ENCODE measurements at regions not wholly inside any gene's neighbourhood (a gene's known extent, or its start where the extent isn't known, plus 50 kb on each side); places are given as distances from the start of the nearest gene placed in this dataset.

DNA sequence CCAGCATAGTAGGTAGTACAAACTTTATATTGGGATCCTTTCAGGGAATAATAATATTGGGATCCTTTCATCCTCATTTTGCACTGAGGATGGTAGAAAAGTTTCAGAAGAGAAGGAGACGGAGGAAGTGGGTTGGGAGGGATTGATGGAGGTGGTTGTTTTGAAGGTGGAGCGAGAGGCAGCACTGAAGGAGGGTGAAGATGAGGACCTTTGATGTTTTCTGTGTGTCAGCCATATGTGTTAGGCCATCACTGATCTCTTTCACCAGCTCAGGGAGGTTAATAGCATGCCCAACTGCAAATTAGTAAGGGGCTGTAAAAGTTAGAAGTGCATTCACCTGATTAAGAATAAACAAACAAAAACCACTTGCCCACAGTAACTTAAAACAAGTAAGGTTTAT is 275.5 kb upstream of the B3GAT1 start:
- no peak for DNase-seq
- Histone ChIP-seq H2AFZ (ENCODE audit: low read length) (no peak overlapping the region), H3K79me2 (ENCODE audit: low read length) (no peaks in the 10 kb centered on the region), H4K20me1 (ENCODE audit: insufficient read depth, low read depth, low read length) (no peaks in the 10 kb centered on the region), H3K36me3 (ENCODE audit: insufficient read depth, low read length) (no peaks in the 10 kb centered on the region), H3K27me3 (ENCODE audit: low read length) (no peaks in the 10 kb centered on the region), H3K9ac (ENCODE audit: low read length) (no peak overlapping the region), H3K9me2 (replicated peaks; ENCODE audit: insufficient read depth, low read length) (no peaks in the 10 kb centered on the region), H3K27ac (ENCODE audit: low read length) (no peak overlapping the region), H3K4me3 (ENCODE audit: low read length) (no peak overlapping the region), H3K9me3 (ENCODE audit: low read length) (no peaks in the 10 kb centered on the region), H3K4me1 (ENCODE audit: low read length) (no peaks in the 10 kb centered on the region), H3K4me2 (ENCODE audit: low read depth, low read length, poor library complexity, severe bottlenecking) (no peak overlapping the region)

DNA sequence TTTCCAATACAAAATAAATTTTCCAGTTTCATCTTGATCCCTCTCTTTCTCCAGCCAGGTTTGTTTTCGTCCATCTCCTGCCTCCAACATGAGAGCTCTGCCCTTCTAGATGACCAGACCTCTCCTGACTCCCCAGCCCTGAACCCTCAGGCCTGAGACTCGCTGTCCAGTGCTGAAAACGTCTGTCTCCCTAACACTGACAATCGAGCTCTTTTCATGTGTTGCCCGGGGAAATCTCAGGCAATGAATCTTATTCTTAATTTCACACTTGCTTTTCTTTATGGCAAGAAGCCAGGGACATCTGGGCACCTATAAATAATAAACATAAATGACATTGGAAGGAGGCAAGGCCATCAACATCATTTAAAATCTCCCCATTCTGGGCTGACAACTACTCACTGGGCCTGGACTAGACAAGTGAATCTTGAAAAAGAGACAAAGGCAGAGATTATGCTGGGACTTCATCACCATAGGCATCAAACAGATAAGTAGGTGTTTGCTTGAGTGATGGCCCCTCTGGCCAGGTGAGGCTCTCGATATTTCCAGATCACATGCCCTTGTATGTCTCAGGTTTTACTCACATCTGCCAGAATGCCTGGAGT is 274.5 kb upstream of the B3GAT1 start:
- Histone ChIP-seq H3K9me3 (ENCODE audit: low read length) (no peaks in the 10 kb centered on the region), H3K36me3 (ENCODE audit: insufficient read depth, low read length) (no peaks in the 10 kb centered on the region), H3K4me2 (ENCODE audit: low read depth, low read length, poor library complexity, severe bottlenecking) (no peak overlapping the region), H3K4me1 (ENCODE audit: low read length) (no peaks in the 10 kb centered on the region), H3K79me2 (ENCODE audit: low read length) (no peaks in the 10 kb centered on the region), H2AFZ (ENCODE audit: low read length) (no peak overlapping the region), H3K9me2 (replicated peaks; ENCODE audit: insufficient read depth, low read length) (no peaks in the 10 kb centered on the region), H3K27me3 (ENCODE audit: low read length) (no peaks in the 10 kb centered on the region), H3K4me3 (ENCODE audit: low read length) (no peak overlapping the region), H3K9ac (ENCODE audit: low read length) (no peak overlapping the region), H4K20me1 (ENCODE audit: insufficient read depth, low read depth, low read length) (no peaks in the 10 kb centered on the region), H3K27ac (ENCODE audit: low read length) (no peak overlapping the region)
- DNase-seq, result no peak

DNA sequence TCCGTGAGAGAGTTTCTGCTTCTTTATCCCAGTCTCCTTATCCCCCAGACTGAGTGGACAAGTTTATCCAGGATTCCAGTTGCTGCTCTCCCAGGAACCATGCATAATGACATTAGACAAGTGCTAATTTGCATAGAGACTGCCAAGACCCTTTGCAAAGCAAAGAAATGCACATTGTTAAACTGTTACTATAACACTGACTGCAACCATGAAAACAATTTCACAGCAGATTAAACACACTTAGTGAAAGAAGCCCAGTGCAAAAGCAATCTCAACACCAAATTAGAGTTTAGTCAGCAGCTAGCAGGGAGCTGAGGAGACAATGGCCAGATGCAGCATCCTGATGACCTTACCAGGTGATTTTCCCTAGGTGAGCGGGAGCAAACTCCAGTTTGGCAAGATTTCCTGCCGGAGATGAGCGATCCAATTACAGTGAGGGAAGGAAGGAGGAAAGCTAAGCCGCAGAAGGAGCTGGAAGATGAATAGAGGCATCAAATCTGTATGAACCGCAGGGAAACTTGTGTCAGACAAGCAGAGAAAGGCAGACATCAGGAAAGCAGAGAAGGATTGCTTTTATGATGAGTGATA is 273.8 kb upstream of the B3GAT1 start:
- H3K79me2 ChIP-seq (ENCODE audit: low read length), result no peaks in the 10 kb centered on the region
- no peak overlapping the region for H3K9ac ChIP-seq (ENCODE audit: low read length)
- no peaks in the 10 kb centered on the region for H3K9me3 ChIP-seq (ENCODE audit: low read length)
- H3K27me3 ChIP-seq (ENCODE audit: low read length), result no peaks in the 10 kb centered on the region
- H3K4me1 ChIP-seq (ENCODE audit: low read length), result no peaks in the 10 kb centered on the region
- DNase-seq, result no peak
- H3K4me2 ChIP-seq (ENCODE audit: low read depth, low read length, poor library complexity, severe bottlenecking), result no peak overlapping the region
- no peaks in the 10 kb centered on the region for H3K9me2 ChIP-seq (replicated peaks; ENCODE audit: insufficient read depth, low read length)
- no peaks in the 10 kb centered on the region for H3K36me3 ChIP-seq (ENCODE audit: insufficient read depth, low read length)
- no peaks in the 10 kb centered on the region for H4K20me1 ChIP-seq (ENCODE audit: insufficient read depth, low read depth, low read length)
- no peak overlapping the region for H2AFZ ChIP-seq (ENCODE audit: low read length)
- H3K4me3 ChIP-seq (ENCODE audit: low read length), result no peak overlapping the region
- no peak overlapping the region for H3K27ac ChIP-seq (ENCODE audit: low read length)

DNA sequence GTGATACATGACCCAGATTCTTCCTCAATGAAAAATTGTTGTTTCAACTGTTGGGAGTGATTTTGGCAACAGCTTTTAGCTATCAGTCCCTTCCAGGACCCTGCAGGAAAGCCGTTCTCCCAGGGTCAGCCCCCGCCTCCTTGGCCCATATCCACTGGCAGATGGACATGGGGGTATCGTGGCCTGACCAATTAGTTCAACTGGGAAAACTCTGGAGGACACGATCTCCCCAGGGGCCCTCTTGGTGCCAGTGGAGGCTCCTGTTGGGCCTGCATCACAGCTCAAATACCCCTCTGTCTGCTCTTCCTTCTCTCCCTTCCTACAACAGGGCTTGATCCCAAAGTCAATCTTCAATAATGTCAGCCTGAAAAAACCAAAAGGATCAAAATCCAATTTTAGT is 272.5 kb upstream of the B3GAT1 start:
- no peaks in the 10 kb centered on the region for H3K4me1 ChIP-seq (ENCODE audit: low read length)

DNA sequence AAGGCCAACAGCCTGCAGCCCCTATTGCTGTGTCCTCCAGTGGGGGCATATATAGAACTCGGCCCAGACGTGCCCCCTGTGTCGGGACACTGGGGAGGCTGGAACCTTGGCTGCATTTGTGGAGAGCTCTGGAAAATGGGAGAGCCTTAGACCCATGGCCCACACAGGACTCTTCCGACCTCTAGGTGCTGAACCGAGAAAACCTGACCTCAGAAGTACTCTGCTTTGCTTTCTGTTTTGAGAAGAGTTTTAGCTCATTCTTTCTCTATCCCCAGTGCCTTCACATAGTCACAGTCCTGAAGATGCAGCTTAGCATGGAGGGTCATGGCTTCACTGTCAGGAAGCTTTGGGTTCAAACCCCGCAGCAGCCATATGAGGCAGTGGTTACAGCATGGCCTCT is 271.8 kb upstream of the B3GAT1 start:
- no peaks in the 10 kb centered on the region for H3K4me1 ChIP-seq (ENCODE audit: low read length)
- no peak overlapping the region for H3K4me3 ChIP-seq (ENCODE audit: low read length)
- no peaks in the 10 kb centered on the region for H3K79me2 ChIP-seq (ENCODE audit: low read length)
- no peaks in the 10 kb centered on the region for H3K27me3 ChIP-seq (ENCODE audit: low read length)
- H3K9me3 ChIP-seq (ENCODE audit: low read length), result no peaks in the 10 kb centered on the region
- no peak overlapping the region for H3K9ac ChIP-seq (ENCODE audit: low read length)
- H4K20me1 ChIP-seq (ENCODE audit: insufficient read depth, low read depth, low read length), result no peaks in the 10 kb centered on the region
- no peak overlapping the region for H2AFZ ChIP-seq (ENCODE audit: low read length)
- no peak overlapping the region for H3K4me2 ChIP-seq (ENCODE audit: low read depth, low read length, poor library complexity, severe bottlenecking)
- no peak for DNase-seq
- no peak overlapping the region for H3K27ac ChIP-seq (ENCODE audit: low read length)
- no peaks in the 10 kb centered on the region for H3K36me3 ChIP-seq (ENCODE audit: insufficient read depth, low read length)
- H3K9me2 ChIP-seq (replicated peaks; ENCODE audit: insufficient read depth, low read length), result no peaks in the 10 kb centered on the region

More for the DNA sequence above, 272.5 kb upstream of the B3GAT1 start:
- H3K9ac ChIP-seq (ENCODE audit: low read length), result no peak overlapping the region
- no peaks in the 10 kb centered on the region for H3K79me2 ChIP-seq (ENCODE audit: low read length)
- H3K4me2 ChIP-seq (ENCODE audit: low read depth, low read length, poor library complexity, severe bottlenecking), result no peak overlapping the region
- no peak for DNase-seq
- no peaks in the 10 kb centered on the region for H4K20me1 ChIP-seq (ENCODE audit: insufficient read depth, low read depth, low read length)
- H3K27me3 ChIP-seq (ENCODE audit: low read length), result no peaks in the 10 kb centered on the region
- H3K27ac ChIP-seq (ENCODE audit: low read length), result no peak overlapping the region
- H3K9me2 ChIP-seq (replicated peaks; ENCODE audit: insufficient read depth, low read length), result no peaks in the 10 kb centered on the region
- no peaks in the 10 kb centered on the region for H3K9me3 ChIP-seq (ENCODE audit: low read length)
- no peaks in the 10 kb centered on the region for H3K36me3 ChIP-seq (ENCODE audit: insufficient read depth, low read length)
- no peak overlapping the region for H3K4me3 ChIP-seq (ENCODE audit: low read length)
- no peak overlapping the region for H2AFZ ChIP-seq (ENCODE audit: low read length)

DNA sequence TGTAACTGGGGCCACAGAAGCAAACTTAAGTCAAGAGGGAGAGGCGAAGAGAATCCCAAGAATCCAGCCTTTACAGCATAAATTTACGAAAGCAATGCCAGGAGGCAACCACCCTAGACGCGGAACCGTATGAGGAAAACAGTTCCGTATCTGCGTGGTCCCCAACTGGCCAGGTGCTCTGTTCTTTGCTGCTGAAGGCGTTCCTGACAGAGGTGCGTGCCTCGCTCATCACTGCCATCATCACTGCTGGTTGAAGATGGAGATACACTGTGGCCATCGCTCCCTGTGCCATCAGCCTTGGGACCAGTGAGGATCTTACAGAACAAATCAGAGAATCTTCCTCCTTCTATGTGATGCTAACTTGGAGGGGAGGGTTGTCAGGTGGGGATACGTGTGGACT is 270.5 kb upstream of the B3GAT1 start:
- no peak overlapping the region for H3K9ac ChIP-seq (ENCODE audit: low read length)
- no peaks in the 10 kb centered on the region for H3K27me3 ChIP-seq (ENCODE audit: low read length)
- no peaks in the 10 kb centered on the region for H3K79me2 ChIP-seq (ENCODE audit: low read length)
- H3K4me3 ChIP-seq (ENCODE audit: low read length), result no peak overlapping the region
- no peaks in the 10 kb centered on the region for H4K20me1 ChIP-seq (ENCODE audit: insufficient read depth, low read depth, low read length)
- H2AFZ ChIP-seq (ENCODE audit: low read length), result no peak overlapping the region
- no peaks in the 10 kb centered on the region for H3K4me1 ChIP-seq (ENCODE audit: low read length)
- no peak overlapping the region for H3K4me2 ChIP-seq (ENCODE audit: low read depth, low read length, poor library complexity, severe bottlenecking)
- no peaks in the 10 kb centered on the region for H3K9me2 ChIP-seq (replicated peaks; ENCODE audit: insufficient read depth, low read length)
- no peaks in the 10 kb centered on the region for H3K9me3 ChIP-seq (ENCODE audit: low read length)
- no peak for DNase-seq
- no peak overlapping the region for H3K27ac ChIP-seq (ENCODE audit: low read length)
- H3K36me3 ChIP-seq (ENCODE audit: insufficient read depth, low read length), result no peaks in the 10 kb centered on the region

DNA sequence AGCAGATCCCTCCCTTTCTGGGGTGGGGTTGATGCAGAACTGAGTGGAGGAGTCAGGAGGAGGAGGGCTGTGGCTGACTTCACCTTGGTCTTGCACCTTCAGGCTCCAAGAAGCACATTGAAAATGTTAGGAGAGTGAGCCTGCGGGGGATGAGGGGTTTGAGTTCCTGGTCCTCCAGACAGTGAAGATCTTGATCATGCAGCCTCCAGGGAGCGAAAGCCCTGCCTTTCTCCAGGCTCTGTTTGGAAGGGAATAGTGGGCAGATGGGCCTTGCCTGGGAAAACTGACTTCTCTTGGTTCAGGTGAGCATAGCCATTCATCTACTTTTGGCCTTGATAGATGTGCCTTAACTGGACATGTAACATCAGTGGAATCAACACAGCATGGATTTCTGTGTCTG is 267.6 kb upstream of the B3GAT1 start:
- Histone ChIP-seq H4K20me1 (ENCODE audit: insufficient read depth, low read depth, low read length) (no peaks in the 10 kb centered on the region), H3K79me2 (ENCODE audit: low read length) (no peaks in the 10 kb centered on the region), H3K27ac (ENCODE audit: low read length) (no peak overlapping the region), H3K36me3 (ENCODE audit: insufficient read depth, low read length) (no peaks in the 10 kb centered on the region), H2AFZ (ENCODE audit: low read length) (no peak overlapping the region), H3K4me2 (ENCODE audit: low read depth, low read length, poor library complexity, severe bottlenecking) (no peak overlapping the region), H3K27me3 (ENCODE audit: low read length) (no peaks in the 10 kb centered on the region), H3K4me3 (ENCODE audit: low read length) (no peak overlapping the region), H3K9me3 (ENCODE audit: low read length) (no peaks in the 10 kb centered on the region), H3K9me2 (replicated peaks; ENCODE audit: insufficient read depth, low read length) (no peaks in the 10 kb centered on the region), H3K9ac (ENCODE audit: low read length) (no peak overlapping the region), H3K4me1 (ENCODE audit: low read length) (no peaks in the 10 kb centered on the region)
- no peak for DNase-seq

DNA sequence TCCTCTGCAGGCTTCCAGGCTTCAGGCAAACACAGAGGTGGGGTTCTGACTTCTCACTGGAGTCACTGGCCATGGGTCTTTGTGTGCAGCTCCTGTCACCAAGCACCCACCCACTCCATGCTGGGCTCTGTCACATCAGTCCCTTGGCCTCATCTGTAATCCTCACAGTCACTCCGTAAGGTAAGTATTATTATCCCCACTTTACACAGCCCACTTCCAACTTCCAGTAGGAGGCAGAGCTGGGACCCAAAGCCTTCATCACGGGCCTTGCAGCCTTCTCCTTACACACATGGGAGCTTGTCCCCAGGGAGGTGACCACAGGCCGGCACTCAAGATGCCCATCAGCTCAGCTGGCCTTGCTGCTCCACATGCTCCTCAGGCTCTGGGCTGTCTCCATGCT is 266.7 kb upstream of the B3GAT1 start:
- Histone ChIP-seq H3K4me3 (ENCODE audit: low read length) (no peak overlapping the region), H3K9me3 (ENCODE audit: low read length) (no peaks in the 10 kb centered on the region), H3K9me2 (replicated peaks; ENCODE audit: insufficient read depth, low read length) (no peaks in the 10 kb centered on the region), H3K36me3 (ENCODE audit: insufficient read depth, low read length) (no peaks in the 10 kb centered on the region), H3K4me2 (ENCODE audit: low read depth, low read length, poor library complexity, severe bottlenecking) (no peak overlapping the region), H3K27ac (ENCODE audit: low read length) (no peak overlapping the region), H3K27me3 (ENCODE audit: low read length) (no peaks in the 10 kb centered on the region), H3K79me2 (ENCODE audit: low read length) (no peaks in the 10 kb centered on the region), H3K4me1 (ENCODE audit: low read length) (no peaks in the 10 kb centered on the region), H4K20me1 (ENCODE audit: insufficient read depth, low read depth, low read length) (no peaks in the 10 kb centered on the region), H3K9ac (ENCODE audit: low read length) (no peak overlapping the region), H2AFZ (ENCODE audit: low read length) (no peak overlapping the region)
- no peak for DNase-seq

Measured in Karpas-422 (cell line).